OCI-LY7 (cell line): ENCODE measurements at regions not wholly inside any gene's neighbourhood (a gene's known extent, or its start where the extent isn't known, plus 50 kb on each side); places are given as distances from the start of the nearest gene placed in this dataset.

Experiments
- EZH2phosphoT487 ChIP-seq: fragments of 200-600 bp; sonication (generic); IDR thresholded peaks from 2 replicates; pipeline ENCODE4 v1.6.1; 2018; ENCODE audit warnings: low read depth, borderline replicate concordance, mild to moderate bottlenecking, mixed run types, antibody characterized with exemption, low read length, moderate library complexity, mixed read lengths
- TF ChIP-seq, protein P1 (sequence below): fragments of 200-600 bp; sonication (generic); conservative IDR thresholded peaks from 2 replicates; pipeline ENCODE4 v1.5.1; 2014; ENCODE audit warnings: mild to moderate bottlenecking, antibody characterized with exemption, low read length, moderate library complexity, mixed read lengths

DNA sequence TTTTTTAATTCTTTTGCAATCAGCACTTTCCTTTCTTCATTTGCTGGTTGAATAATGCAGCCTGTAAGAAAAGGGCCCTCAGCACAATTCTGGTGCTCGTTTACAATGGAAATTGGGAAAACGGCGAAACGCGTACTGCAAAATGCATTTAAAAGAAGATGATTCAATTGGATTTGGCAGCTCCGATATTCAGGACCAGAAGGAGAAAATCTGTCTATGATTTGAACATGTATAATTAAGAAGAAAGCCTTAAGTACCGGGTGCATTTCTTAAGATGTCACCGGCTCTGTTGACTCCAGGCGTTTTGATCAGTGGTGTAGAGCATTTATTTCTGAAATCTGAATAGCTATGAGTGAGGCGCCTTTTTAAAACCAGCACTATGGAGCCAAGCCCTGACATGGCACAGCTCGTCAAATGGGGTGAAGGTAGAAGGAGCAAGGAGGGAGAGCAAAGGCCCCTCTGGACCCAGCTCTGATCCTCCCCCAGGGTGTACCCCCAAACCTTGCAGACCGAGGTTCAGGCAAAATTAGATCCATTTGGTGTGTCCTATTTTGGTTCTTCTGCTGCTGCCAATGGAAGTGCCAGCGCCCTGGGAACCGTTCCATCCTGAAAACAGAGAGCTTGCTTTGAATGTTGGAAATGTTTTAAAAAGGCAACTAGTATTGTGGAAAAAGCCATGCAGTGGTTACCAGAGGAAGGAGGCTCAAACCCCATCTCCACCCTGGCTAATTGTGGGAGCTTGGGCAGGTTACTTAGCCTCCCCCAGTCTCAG, 161.4 kb upstream of the RPL38 start:
- TF ChIP-seq, protein P1, sequence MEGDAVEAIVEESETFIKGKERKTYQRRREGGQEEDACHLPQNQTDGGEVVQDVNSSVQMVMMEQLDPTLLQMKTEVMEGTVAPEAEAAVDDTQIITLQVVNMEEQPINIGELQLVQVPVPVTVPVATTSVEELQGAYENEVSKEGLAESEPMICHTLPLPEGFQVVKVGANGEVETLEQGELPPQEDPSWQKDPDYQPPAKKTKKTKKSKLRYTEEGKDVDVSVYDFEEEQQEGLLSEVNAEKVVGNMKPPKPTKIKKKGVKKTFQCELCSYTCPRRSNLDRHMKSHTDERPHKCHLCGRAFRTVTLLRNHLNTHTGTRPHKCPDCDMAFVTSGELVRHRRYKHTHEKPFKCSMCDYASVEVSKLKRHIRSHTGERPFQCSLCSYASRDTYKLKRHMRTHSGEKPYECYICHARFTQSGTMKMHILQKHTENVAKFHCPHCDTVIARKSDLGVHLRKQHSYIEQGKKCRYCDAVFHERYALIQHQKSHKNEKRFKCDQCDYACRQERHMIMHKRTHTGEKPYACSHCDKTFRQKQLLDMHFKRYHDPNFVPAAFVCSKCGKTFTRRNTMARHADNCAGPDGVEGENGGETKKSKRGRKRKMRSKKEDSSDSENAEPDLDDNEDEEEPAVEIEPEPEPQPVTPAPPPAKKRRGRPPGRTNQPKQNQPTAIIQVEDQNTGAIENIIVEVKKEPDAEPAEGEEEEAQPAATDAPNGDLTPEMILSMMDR = no peak
- TF ChIP-seq EZH2phosphoT487 = no peak
